ENCODE measurements at regions not wholly inside any gene's neighbourhood (a gene's known extent, or its start where the extent isn't known, plus 50 kb on each side); places are given as distances from the start of the nearest gene placed in this dataset.

- Mint-ChIP-seq H3K9me3 (no peaks in the 10 kb centered on the region), H3K36me3 (no peaks in the 10 kb centered on the region), H3K27ac (no peak overlapping the region), H3K4me1 (peaks cover 0 to 17% (median 1%) of the 10 kb centered on the region in 4 donors), H3K4me3 (no peak overlapping the region), H3K27me3 (peaks cover 15% of the 10 kb centered on the region)
- Histone ChIP-seq H3K27me3 (ENCODE audit: control insufficient read depth, insufficient read depth, low read length) (peaks cover under 1% of the 10 kb centered on the region), H3K9me3 (ENCODE audit: control insufficient read depth in 2 of 2, low read length in 2 of 2) (no peaks in the 10 kb centered on the region), H3K27ac (ENCODE audit: insufficient read depth, low read length, poor library complexity, severe bottlenecking) (no peak overlapping the region), H3K4me1 (ENCODE audit: control insufficient read depth, insufficient read depth, low read length, poor library complexity, severe bottlenecking) (no peaks in the 10 kb centered on the region), H3K36me3 (ENCODE audit: control insufficient read depth, insufficient read depth, low read length) (no peaks in the 10 kb centered on the region), H3K4me3 (ENCODE audit: low read depth, low read length) (no peak overlapping the region)
- DNase-seq (no peak), ATAC-seq (ENCODE audit: low read depth in 2 of 2) (no peak)
Measured at GRCh38 chr15:66615846-66616245, 50.0 kb upstream of the LCTL start.

- Histone ChIP-seq H3K27ac (ENCODE audit: insufficient read depth, low read length, poor library complexity, severe bottlenecking) (no peak overlapping the region), H3K36me3 (ENCODE audit: control insufficient read depth, insufficient read depth, low read length) (no peaks in the 10 kb centered on the region), H3K9me3 (ENCODE audit: control insufficient read depth in 2 of 2, low read length in 2 of 2) (no peaks in the 10 kb centered on the region), H3K27me3 (ENCODE audit: control insufficient read depth, insufficient read depth, low read length) (peaks cover 2% of the 10 kb centered on the region), H3K4me3 (ENCODE audit: low read depth, low read length) (no peak overlapping the region), H3K4me1 (ENCODE audit: control insufficient read depth, insufficient read depth, low read length, poor library complexity, severe bottlenecking) (no peaks in the 10 kb centered on the region)
- DNase-seq (no peak), ATAC-seq (ENCODE audit: low read depth in 2 of 2) (no peak)
- Mint-ChIP-seq H3K9me3 (no peaks in the 10 kb centered on the region), H3K36me3 (no peaks in the 10 kb centered on the region), H3K4me1 (peaks cover 0 to 20% (median 1%) of the 10 kb centered on the region in 4 donors), H3K4me3 (no peak overlapping the region), H3K27ac (peak overlapping the region in 1 of 3 donors; percentile 52), H3K27me3 (peaks cover 22% of the 10 kb centered on the region)
Measured at GRCh38 chr15:66617137-66618090, 51.6 kb upstream of the LCTL start.

GRCh38 chr15:66619152-66619903, 53.5 kb upstream of the LCTL start:
- Mint-ChIP-seq H3K4me1 (peaks cover 0 to 8% (median 1%) of the 10 kb centered on the region in 4 donors), H3K27ac (no peak overlapping the region), H3K27me3 (peaks cover 28% of the 10 kb centered on the region), H3K4me3 (no peak overlapping the region), H3K36me3 (no peaks in the 10 kb centered on the region), H3K9me3 (no peaks in the 10 kb centered on the region)
- DNase-seq (peak in 2 of 3 donors; percentile 15 to 55), ATAC-seq (ENCODE audit: low read depth in 2 of 2) (no peak)
- Histone ChIP-seq H3K36me3 (ENCODE audit: control insufficient read depth, insufficient read depth, low read length) (no peaks in the 10 kb centered on the region), H3K4me3 (ENCODE audit: low read depth, low read length) (no peak overlapping the region), H3K9me3 (ENCODE audit: control insufficient read depth in 2 of 2, low read length in 2 of 2) (no peaks in the 10 kb centered on the region), H3K27me3 (ENCODE audit: control insufficient read depth, insufficient read depth, low read length) (peaks cover 5% of the 10 kb centered on the region), H3K27ac (ENCODE audit: insufficient read depth, low read length, poor library complexity, severe bottlenecking) (no peak overlapping the region), H3K4me1 (ENCODE audit: control insufficient read depth, insufficient read depth, low read length, poor library complexity, severe bottlenecking) (no peaks in the 10 kb centered on the region)

GRCh38 chr15:66620341-66620740, 54.5 kb upstream of the LCTL start:
- Mint-ChIP-seq H3K27me3 (peaks cover 28% of the 10 kb centered on the region), H3K27ac (no peak overlapping the region), H3K4me1 (peaks cover 0 to 3% (median 0%) of the 10 kb centered on the region in 4 donors), H3K4me3 (no peak overlapping the region), H3K36me3 (no peaks in the 10 kb centered on the region), H3K9me3 (no peaks in the 10 kb centered on the region)
- Histone ChIP-seq H3K9me3 (ENCODE audit: control insufficient read depth in 2 of 2, low read length in 2 of 2) (no peaks in the 10 kb centered on the region), H3K4me3 (ENCODE audit: low read depth, low read length) (no peak overlapping the region), H3K4me1 (ENCODE audit: control insufficient read depth, insufficient read depth, low read length, poor library complexity, severe bottlenecking) (no peaks in the 10 kb centered on the region), H3K36me3 (ENCODE audit: control insufficient read depth, insufficient read depth, low read length) (no peaks in the 10 kb centered on the region), H3K27ac (ENCODE audit: insufficient read depth, low read length, poor library complexity, severe bottlenecking) (no peak overlapping the region), H3K27me3 (ENCODE audit: control insufficient read depth, insufficient read depth, low read length) (peaks cover 5% of the 10 kb centered on the region)
- ATAC-seq (ENCODE audit: low read depth in 2 of 2) (no peak), DNase-seq (no peak)

- H3K27me3 Mint-ChIP-seq = peaks cover 28% of the 10 kb centered on the region
- no peaks in the 10 kb centered on the region for H3K9me3 Mint-ChIP-seq
- H3K36me3 Mint-ChIP-seq = no peaks in the 10 kb centered on the region
Measured at GRCh38 chr15:66620744-66621344, 55.0 kb upstream of the LCTL start.

GRCh38 chr15:66621491-66622467, 56.0 kb upstream of the LCTL start:
- Mint-ChIP-seq H3K9me3 (no peaks in the 10 kb centered on the region), H3K27me3 (peaks cover 28% of the 10 kb centered on the region), H3K4me3 (no peak overlapping the region), H3K36me3 (no peaks in the 10 kb centered on the region), H3K27ac (no peak overlapping the region), H3K4me1 (peaks cover 0 to 3% (median 0%) of the 10 kb centered on the region in 4 donors)
- DNase-seq = no peak
- Histone ChIP-seq H3K27ac (ENCODE audit: insufficient read depth, low read length, poor library complexity, severe bottlenecking) (no peak overlapping the region), H3K36me3 (ENCODE audit: control insufficient read depth, insufficient read depth, low read length) (no peaks in the 10 kb centered on the region), H3K27me3 (ENCODE audit: control insufficient read depth, insufficient read depth, low read length) (peaks cover 5% of the 10 kb centered on the region), H3K4me1 (ENCODE audit: control insufficient read depth, insufficient read depth, low read length, poor library complexity, severe bottlenecking) (no peaks in the 10 kb centered on the region), H3K4me3 (ENCODE audit: low read depth, low read length) (no peak overlapping the region), H3K9me3 (ENCODE audit: control insufficient read depth in 2 of 2, low read length in 2 of 2) (no peaks in the 10 kb centered on the region)
- no peak for ATAC-seq (ENCODE audit: low read depth in 2 of 2)

More at GRCh38 chr15:66620744-66621344, 55.0 kb upstream of the LCTL start:
- H3K9me3 ChIP-seq (ENCODE audit: control insufficient read depth in 2 of 2, low read length in 2 of 2) = no peaks in the 10 kb centered on the region
- no peak overlapping the region for H3K4me3 ChIP-seq (ENCODE audit: low read depth, low read length)
- H3K4me3 Mint-ChIP-seq = no peak overlapping the region
- no peak overlapping the region for H3K27ac Mint-ChIP-seq
- H3K27ac ChIP-seq (ENCODE audit: insufficient read depth, low read length, poor library complexity, severe bottlenecking) = no peak overlapping the region
- no peak for DNase-seq
- peaks cover 5% of the 10 kb centered on the region for H3K27me3 ChIP-seq (ENCODE audit: control insufficient read depth, insufficient read depth, low read length)
- no peaks in the 10 kb centered on the region for H3K4me1 ChIP-seq (ENCODE audit: control insufficient read depth, insufficient read depth, low read length, poor library complexity, severe bottlenecking)
- peaks cover 0 to 3% (median 0%) of the 10 kb centered on the region in 4 donors for H3K4me1 Mint-ChIP-seq
- no peak for ATAC-seq (ENCODE audit: low read depth in 2 of 2)
- no peaks in the 10 kb centered on the region for H3K36me3 ChIP-seq (ENCODE audit: control insufficient read depth, insufficient read depth, low read length)

- H3K4me3 ChIP-seq (ENCODE audit: low read depth, low read length) = no peak overlapping the region
- H3K9me3 ChIP-seq (ENCODE audit: control insufficient read depth in 2 of 2, low read length in 2 of 2) = no peaks in the 10 kb centered on the region
- no peak overlapping the region for H3K27ac ChIP-seq (ENCODE audit: insufficient read depth, low read length, poor library complexity, severe bottlenecking)
- DNase-seq (no peak), ATAC-seq (ENCODE audit: low read depth in 2 of 2) (no peak)
- Mint-ChIP-seq H3K9me3 (no peaks in the 10 kb centered on the region), H3K36me3 (no peaks in the 10 kb centered on the region), H3K27ac (no peak overlapping the region), H3K4me3 (no peak overlapping the region), H3K27me3 (peaks cover 28% of the 10 kb centered on the region), H3K4me1 (peaks cover 0 to 3% (median 0%) of the 10 kb centered on the region in 4 donors)
- no peaks in the 10 kb centered on the region for H3K4me1 ChIP-seq (ENCODE audit: control insufficient read depth, insufficient read depth, low read length, poor library complexity, severe bottlenecking)
- no peaks in the 10 kb centered on the region for H3K36me3 ChIP-seq (ENCODE audit: control insufficient read depth, insufficient read depth, low read length)
- peaks cover 5% of the 10 kb centered on the region for H3K27me3 ChIP-seq (ENCODE audit: control insufficient read depth, insufficient read depth, low read length)
Measured at GRCh38 chr15:66622591-66623022, 56.8 kb upstream of the LCTL start.

Measured in CD4-positive, CD25-positive, alpha-beta regulatory T cell (primary cell).